Suprapubic skin (tissue), 2 donors: ENCODE measurements at regions not wholly inside any gene's neighbourhood (a gene's known extent, or its start where the extent isn't known, plus 50 kb on each side); places are given as distances from the start of the nearest gene placed in this dataset.

Experiments
- EP300 ChIP-seq: sonication (generic); formaldehyde crosslinking; IDR thresholded peaks from one replicate; pipeline ENCODE4 v1.6.1; 2017; ENCODE audit warnings: antibody characterized with exemption
- POLR2A ChIP-seq, 2 donors: fragments of 450-650 bp; IDR thresholded peaks; one replicate each; pipeline ENCODE4 v1.6.1; 2017; ENCODE audit warnings: antibody characterized with exemption in 2 of 2, mild to moderate bottlenecking in 2 of 2, moderate library complexity in 2 of 2

DNA sequence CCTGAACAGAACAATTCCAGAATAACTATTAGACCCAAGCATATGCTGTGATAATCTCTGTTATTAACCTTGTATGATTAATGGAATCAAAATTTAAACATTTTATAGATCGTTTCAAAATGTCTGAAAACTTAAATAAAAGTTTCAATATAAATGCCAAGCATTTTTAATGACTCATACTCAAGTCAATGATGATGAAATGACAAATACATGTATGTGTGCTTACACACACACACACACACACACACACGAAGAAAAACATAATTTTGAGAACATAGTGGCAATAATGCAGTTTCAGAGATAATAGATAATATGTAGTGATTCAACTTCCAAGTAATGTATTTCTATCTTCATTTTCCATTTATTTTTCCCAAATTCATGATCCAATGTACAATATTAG is 384.9 kb upstream of the FOXG1 start:
- TF ChIP-seq EP300 (no peak), POLR2A (IDR thresholded peaks at IDR 0.05) (no peak)
